ENCODE measurements at regions not wholly inside any gene's neighbourhood (a gene's known extent, or its start where the extent isn't known, plus 50 kb on each side); places are given as distances from the start of the nearest gene placed in this dataset.
A peak's percentile ranks its signal among the peaks of the same experiment; 100 is the strongest.

DNA sequence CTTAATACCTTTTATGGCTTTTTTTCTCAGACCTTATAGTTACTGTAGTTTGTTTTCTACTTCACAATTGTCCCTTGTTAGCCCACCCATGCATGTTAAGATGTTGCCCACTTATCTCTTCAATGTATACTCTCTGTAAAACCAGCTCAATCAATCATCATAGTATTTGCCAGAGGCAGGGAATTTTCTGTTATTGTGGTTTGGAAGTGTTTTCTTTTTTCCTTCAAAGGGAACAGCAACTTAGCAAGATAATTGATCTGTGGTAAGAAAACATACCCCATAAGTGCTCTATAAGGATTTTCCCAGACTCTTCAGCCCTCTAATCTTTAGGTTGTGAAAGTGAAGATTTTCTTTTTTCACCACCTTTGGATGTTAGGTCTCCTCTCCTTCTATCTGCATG lies 76.7 kb upstream of the SYT9 start (continued):
- peak; percentile 81; the same call in 1 of the 2 replicates for TF ChIP-seq TCF7L2 (IDR thresholded peaks at IDR 0.05; ENCODE audit: borderline replicate concordance, low read depth, low read length)
- TF ChIP-seq ZNF624 (tag by site-specific recombination; IDR thresholded peaks at IDR 0.05): no peak
- no peak for TF ChIP-seq ZNF174 (tag by site-specific recombination; IDR thresholded peaks at IDR 0.05)
- no peak for TF ChIP-seq ZNF132 (tag by site-specific recombination; IDR thresholded peaks at IDR 0.05; ENCODE audit: borderline replicate concordance)
- no peak for TF ChIP-seq ZNF211 (tag by site-specific recombination; IDR thresholded peaks at IDR 0.05; ENCODE audit: low read depth)
- TF ChIP-seq, protein P1, sequence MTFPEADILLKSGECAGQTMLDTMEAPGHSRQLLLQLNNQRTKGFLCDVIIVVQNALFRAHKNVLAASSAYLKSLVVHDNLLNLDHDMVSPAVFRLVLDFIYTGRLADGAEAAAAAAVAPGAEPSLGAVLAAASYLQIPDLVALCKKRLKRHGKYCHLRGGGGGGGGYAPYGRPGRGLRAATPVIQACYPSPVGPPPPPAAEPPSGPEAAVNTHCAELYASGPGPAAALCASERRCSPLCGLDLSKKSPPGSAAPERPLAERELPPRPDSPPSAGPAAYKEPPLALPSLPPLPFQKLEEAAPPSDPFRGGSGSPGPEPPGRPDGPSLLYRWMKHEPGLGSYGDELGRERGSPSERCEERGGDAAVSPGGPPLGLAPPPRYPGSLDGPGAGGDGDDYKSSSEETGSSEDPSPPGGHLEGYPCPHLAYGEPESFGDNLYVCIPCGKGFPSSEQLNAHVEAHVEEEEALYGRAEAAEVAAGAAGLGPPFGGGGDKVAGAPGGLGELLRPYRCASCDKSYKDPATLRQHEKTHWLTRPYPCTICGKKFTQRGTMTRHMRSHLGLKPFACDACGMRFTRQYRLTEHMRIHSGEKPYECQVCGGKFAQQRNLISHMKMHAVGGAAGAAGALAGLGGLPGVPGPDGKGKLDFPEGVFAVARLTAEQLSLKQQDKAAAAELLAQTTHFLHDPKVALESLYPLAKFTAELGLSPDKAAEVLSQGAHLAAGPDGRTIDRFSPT (tag by site-specific recombination; IDR thresholded peaks at IDR 0.05): no peak
- no peak for TF ChIP-seq ZNF341 (tag by site-specific recombination; IDR thresholded peaks at IDR 0.05; ENCODE audit: low read depth)
- no peak for TF ChIP-seq ZNF529 (tag by site-specific recombination; IDR thresholded peaks at IDR 0.05; ENCODE audit: insufficient replicate concordance)
- no peak for TF ChIP-seq ZNF184 (tag by site-specific recombination; IDR thresholded peaks at IDR 0.05)
- no peak for TF ChIP-seq ZNF654 (tag by site-specific recombination; IDR thresholded peaks at IDR 0.05; ENCODE audit: low read depth)
- TF ChIP-seq, protein P2, sequence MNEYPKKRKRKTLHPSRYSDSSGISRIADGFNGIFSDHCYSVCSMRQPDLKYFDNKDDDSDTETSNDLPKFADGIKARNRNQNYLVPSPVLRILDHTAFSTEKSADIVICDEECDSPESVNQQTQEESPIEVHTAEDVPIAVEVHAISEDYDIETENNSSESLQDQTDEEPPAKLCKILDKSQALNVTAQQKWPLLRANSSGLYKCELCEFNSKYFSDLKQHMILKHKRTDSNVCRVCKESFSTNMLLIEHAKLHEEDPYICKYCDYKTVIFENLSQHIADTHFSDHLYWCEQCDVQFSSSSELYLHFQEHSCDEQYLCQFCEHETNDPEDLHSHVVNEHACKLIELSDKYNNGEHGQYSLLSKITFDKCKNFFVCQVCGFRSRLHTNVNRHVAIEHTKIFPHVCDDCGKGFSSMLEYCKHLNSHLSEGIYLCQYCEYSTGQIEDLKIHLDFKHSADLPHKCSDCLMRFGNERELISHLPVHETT (tag by site-specific recombination; IDR thresholded peaks at IDR 0.05): no peak
- TF ChIP-seq ZBTB44 (tag by site-specific recombination; IDR thresholded peaks at IDR 0.05): peak; percentile 44; the same call in 1 of the 2 replicates
- TF ChIP-seq YY2 (tag by site-specific recombination; IDR thresholded peaks at IDR 0.05): no peak
- no peak for TF ChIP-seq ZNF354C (tag by site-specific recombination; IDR thresholded peaks at IDR 0.05; ENCODE audit: borderline replicate concordance, low read depth)
- TF ChIP-seq ZNF791 (tag by site-specific recombination; IDR thresholded peaks at IDR 0.05): no peak
- TF ChIP-seq FEZF1 (tag by site-specific recombination; IDR thresholded peaks at IDR 0.05): peak; percentile 41; the same call in 1 of the 2 replicates
- TF ChIP-seq GLIS1 (tag by site-specific recombination; IDR thresholded peaks at IDR 0.05): no peak

DNA sequence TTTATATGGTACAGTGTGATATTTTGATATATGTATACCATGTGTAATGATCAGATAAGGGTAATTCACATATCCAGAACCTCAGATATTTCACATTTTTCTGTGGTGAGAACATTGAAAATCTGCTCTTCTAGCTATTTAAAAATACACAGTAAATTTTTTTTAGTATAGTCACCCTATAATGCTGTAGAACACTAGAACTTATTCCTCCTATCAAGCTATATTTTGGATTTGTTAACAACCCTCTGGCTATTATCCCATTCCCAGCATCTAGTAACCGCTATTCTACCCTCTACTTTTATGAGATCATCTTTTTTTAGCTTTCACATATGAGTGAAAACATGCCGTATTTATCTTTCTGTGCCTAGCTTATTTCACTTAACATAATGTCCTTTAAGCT lies 65.5 kb upstream of the SYT9 start:
- Histone ChIP-seq H3K9me3 (ENCODE audit: control insufficient read depth, insufficient read depth, low read depth, low read length) (no peaks in the 10 kb centered on the region), H3K36me3 (ENCODE audit: control insufficient read depth in 2 of 2, insufficient read depth in 1 of 2, low read length in 2 of 2) (no peaks in the 10 kb centered on the region), H3K27ac (ENCODE audit: extremely low read depth, low read depth, low read length) (no peak overlapping the region), H3K4me3 (ENCODE audit: low read depth, low read length) (no peak overlapping the region), H3K4me1 (ENCODE audit: control insufficient read depth, insufficient read depth, low read length) (no peaks in the 10 kb centered on the region)
- TF ChIP-seq KLF10 (tag by site-specific recombination; IDR thresholded peaks at IDR 0.05): no peak
- no peak for TF ChIP-seq ZNF169 (tag by site-specific recombination; IDR thresholded peaks at IDR 0.05)
- TF ChIP-seq ZNF221 (tag by site-specific recombination; IDR thresholded peaks at IDR 0.05; ENCODE audit: borderline replicate concordance): no peak
- no peak for TF ChIP-seq ZNF571 (tag by site-specific recombination; IDR thresholded peaks at IDR 0.05)
- TF ChIP-seq ZNF473 (tag by site-specific recombination; IDR thresholded peaks at IDR 0.05): no peak
- TF ChIP-seq ZBTB17 (tag by site-specific recombination; IDR thresholded peaks at IDR 0.05): no peak
- TF ChIP-seq ZNF391 (tag by site-specific recombination; IDR thresholded peaks at IDR 0.05; ENCODE audit: borderline replicate concordance, low read depth): no peak
- no peak for TF ChIP-seq ZNF529 (tag by site-specific recombination; IDR thresholded peaks at IDR 0.05; ENCODE audit: insufficient replicate concordance)
- no peak for TF ChIP-seq ZNF184 (tag by site-specific recombination; IDR thresholded peaks at IDR 0.05)
- no peak for TF ChIP-seq ZNF768 (tag by site-specific recombination; IDR thresholded peaks at IDR 0.05)
- TF ChIP-seq ZNF132 (tag by site-specific recombination; IDR thresholded peaks at IDR 0.05; ENCODE audit: borderline replicate concordance): no peak
- ChIA-PET CTCF (interaction anchor here (0.8 kb wide), 1 partner anchor 256 kb away, joined by 3 read pairs; no protein-coding TSS in a partner anchor), POLR2A (no interaction called here)

Measured in HEK293 (cell line).